Stromal cell of bone marrow (primary cell): ENCODE measurements at regions not wholly inside any gene's neighbourhood (a gene's known extent, or its start where the extent isn't known, plus 50 kb on each side); places are given as distances from the start of the nearest gene placed in this dataset.

Source experiments
- DNase-seq: peaks from one replicate; pipeline ENCODE4 v3.0.0-alpha.2; 2012; ENCODE audit warnings: low read depth

- DNase-seq: no peak
Observed at GRCh38 chr20:6886065-6886729, 118.7 kb downstream of the BMP2 start.

DNA sequence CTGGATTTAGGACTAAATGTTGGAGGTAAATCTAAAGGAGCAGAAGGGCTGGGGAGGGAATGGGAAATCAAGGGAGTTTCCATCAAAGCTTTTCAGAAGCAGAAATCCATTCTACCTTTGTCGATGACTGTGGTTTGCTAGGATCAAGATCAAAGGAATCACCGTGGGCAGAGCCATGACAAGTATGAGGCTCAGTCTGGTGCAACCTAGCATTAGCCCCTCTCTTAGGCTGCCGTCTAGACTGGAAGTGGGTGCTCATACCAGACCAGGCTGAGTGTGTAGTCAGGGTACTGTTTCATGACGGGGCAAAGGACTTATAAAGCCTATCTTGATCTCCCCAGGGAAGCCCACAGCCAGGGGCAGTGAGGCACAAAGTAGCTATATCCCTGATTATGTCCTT, 120.5 kb downstream of the BMP2 start:
- no peak for DNase-seq

GRCh38 chr20:6888736-6889395, 121.4 kb downstream of the BMP2 start:
- no peak for DNase-seq

DNA sequence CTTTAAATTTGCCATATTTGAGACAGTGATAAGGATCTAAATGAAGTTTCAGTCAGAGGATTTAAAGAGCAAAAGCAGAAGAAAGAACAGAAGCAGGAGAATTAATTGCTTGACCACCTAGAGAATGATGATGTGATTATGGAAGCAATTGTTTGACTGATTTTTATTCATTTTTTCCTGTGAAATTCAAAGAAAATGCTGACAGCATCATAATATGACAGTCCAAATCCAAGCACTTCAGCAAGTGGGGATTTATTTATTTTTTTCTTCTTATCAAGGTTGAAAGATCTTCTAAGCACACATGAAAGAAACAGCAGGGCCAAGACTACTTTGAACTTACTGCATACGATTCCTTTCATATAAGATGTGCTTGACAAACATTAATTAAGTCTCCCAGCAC, 125.2 kb downstream of the BMP2 start:
- no peak for DNase-seq

GRCh38 chr20:6898928-6899327, 131.4 kb downstream of the BMP2 start:
- no peak for DNase-seq

DNA sequence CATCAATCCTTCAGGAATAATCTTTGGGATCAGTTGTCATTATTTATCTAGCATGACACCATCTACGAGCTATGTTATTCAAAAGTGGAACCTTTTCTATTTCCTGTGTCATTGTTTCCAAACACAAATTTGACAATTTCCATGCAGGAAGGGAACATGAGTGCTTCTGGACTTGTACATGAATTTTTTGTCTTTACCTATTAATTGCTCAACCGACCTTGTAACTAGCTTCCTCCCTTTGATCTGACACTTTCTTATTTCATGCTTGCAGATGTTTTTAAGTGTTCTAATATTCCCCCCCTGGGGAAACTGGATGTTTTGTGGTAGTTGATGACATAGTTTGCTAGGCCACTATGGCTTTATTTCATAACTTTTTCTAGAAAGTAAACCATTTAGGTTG, 139.4 kb downstream of the BMP2 start:
- no peak for DNase-seq

DNA sequence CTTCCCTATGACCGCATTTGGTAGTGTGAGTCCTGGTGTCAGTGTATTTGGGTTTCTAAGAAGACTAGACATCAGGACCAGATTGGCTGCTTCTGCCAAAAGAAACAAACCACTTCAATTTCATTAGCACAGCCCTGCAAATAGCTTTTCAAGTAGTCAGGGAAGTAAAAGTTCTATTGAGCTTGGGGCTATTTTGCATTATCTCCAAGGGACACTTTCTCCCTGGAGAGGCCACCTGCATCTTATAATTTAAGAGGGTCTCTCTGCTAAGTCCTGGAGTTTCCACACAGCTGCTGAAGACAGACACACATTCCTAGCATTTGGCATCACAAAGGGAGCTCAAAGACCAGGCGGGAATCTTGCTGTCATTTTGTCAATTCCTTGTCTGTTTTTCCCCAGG, 141.2 kb downstream of the BMP2 start:
- DNase-seq: no peak

- no peak for DNase-seq
Observed at GRCh38 chr20:6909608-6910007, 142.1 kb downstream of the BMP2 start.

DNA sequence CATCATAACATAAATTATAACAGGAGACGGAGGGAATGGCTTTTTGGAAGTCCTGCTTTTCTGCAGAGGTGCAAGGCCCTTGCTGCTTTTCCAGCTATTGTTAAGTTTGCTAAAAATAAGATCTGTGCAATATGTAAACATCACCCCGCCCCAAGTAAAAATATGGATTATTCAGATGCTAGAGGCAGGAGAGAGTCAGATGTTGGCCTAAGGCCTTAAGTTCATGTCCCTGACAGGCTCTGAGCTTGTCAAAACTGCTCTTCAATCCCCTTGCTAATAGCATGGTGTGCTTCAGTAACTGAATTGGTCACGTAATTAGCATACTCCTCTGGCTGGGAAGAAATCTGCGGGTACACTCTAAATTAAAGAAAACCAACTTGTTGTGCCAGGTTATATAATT, 147.5 kb downstream of the BMP2 start:
- DNase-seq: no peak

- no peak for DNase-seq
Observed at GRCh38 chr20:6916938-6917337, 149.5 kb downstream of the BMP2 start.

DNA sequence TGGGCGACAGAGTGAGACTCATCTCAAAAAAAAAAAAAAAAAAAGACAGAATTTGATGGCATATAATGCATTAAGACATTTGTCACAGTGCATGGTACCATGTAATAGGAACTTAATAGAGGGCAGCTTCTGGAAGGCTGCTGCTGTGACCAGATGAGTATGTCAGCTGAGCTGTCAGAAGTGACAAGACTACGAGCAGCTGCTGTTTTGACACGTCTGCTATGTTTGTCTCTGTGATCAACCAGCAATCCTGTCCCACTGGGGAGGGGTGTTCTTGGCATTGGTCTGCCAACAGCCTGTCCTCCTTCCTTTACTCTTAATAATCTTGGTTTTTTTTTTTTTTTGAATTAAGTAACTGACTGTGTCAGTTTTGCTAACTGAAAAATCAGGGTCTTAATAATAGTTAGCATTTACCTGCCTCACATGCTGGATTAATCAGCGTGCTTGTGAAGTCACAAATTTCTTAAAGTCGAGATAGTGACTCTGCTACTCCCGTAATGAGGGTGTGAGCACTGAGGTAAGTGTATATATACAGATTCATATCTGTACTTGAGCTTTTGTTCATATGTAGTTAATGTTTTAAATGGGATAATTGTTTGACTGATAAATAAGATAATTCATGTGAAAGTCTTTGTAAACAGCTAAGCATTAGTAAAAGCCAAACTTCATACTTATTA, 152.4 kb downstream of the BMP2 start:
- no peak for DNase-seq

DNA sequence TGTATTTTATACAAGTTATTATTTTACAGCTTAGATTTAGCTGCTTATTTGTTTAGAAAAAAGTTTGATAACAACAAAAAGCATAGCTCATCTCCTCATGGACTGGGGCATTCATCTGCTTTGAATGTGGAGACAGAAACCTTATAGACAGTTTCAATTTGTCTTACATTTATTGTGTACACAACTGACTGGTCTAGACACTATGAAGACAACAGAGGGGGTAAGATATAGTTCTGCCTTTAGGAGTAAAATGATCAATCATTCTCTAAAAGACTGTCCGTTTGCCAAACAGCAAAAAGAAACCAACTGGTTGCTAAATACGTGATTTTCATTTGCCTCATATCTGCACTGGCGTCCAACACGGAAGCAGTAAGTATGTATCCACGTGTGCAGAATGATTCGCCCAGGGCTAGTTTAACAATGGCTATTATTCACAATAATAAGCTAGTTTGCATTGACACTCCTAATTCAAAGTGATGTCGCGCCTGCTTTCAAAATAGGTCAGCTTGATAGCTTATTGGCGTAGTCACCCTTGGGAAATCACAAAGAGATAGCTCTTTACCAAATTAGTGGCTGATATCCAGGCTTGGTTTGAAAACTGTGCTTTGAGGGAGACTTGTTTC, 153.6 kb downstream of the BMP2 start:
- DNase-seq: no peak

DNA sequence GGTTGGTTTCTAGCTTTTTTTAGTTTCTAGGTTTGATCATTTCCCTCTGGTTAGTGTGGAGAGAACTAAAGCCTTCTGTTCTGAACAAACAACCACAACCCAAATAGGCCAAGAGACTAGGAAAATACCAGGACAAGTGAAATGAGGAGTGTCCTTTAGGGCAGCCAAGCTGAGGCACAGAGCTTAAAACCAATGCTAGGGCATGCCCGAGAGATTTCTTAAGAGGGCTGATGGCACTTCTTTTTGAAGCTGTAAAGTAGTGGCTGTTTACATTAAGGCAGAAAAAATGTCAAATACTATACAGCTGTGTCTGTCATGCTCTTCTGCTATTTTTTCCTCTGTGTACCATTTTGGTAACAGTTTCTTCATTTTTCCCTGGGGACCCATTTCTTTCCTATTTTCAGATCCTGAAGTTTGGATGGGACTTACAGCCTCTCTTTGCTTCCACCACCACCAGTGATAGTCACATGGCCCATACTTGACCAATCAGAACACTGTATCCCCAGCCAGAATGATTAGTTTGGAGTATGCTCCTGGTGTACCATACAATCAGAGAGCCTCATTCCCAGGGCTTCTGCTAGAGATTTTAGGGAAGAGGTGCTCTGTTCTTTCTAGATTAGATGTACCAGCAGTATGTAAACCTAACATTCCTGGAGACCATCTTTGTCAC, 154.4 kb downstream of the BMP2 start:
- no peak for DNase-seq

DNA sequence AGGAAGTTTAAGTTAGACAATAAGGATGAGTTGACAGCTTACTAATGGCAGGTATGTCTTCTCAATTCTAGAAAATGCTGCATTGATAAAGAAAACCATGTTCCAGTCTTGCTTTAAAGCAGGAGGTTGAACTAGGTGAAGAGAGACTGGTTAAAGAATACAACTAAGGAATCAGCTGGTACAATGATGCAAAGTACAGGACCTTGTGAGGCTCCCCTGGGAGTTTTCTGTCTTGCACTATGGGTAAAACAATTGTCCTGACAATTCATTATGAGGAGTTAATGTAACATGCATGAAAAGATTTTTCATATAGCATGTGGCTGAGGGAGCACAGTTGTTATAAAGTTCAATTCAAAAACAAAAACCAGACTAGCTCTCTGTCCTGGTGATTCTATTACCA, 157.2 kb downstream of the BMP2 start:
- no peak for DNase-seq

DNA sequence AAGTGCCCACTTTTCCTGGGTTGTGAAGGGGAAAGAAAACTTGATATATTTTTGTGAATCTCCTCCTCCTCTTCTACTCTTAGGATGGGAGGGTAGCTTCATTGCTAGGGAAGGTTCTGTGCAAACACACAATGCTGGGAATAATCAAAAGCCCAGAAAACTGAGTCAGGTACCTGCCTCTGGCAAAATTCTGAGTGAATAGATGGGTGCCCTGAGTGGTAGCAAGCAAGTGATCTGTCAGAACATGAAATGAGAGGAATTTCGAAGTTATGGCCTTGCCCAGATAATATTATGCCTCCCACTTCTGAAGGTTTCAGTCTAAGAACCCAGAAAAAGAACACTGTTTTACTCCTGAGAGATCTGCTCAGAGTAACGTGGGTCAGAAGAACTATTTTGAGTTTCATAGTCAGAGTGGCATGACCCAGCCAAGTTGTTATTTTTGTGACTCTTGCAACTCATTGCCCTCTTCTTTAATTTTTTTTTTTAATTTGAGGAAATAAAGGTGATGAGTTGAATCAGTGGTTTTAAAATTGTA, 158.3 kb downstream of the BMP2 start:
- DNase-seq: no peak

GRCh38 chr20:6940048-6940447, 172.6 kb downstream of the BMP2 start:
- DNase-seq: no peak

DNA sequence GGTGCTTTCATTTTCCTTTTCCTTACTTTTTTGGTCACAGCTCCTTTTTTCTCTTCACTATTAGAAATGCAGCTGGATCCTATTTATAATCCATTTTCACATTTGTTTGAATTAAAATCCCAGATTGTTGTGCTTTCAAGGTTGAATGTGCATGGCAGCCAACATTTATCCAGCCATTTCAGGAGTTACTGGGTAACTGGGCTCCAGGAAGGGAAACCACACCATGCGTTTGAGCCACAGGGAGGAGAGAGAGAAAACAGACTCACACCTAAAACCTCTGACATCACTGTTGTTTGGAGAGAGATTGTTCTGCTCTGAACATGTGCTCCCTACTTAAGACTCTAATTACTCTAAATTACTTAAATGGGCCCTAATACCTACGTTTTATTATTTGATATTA, 173.4 kb downstream of the BMP2 start:
- no peak for DNase-seq

DNA sequence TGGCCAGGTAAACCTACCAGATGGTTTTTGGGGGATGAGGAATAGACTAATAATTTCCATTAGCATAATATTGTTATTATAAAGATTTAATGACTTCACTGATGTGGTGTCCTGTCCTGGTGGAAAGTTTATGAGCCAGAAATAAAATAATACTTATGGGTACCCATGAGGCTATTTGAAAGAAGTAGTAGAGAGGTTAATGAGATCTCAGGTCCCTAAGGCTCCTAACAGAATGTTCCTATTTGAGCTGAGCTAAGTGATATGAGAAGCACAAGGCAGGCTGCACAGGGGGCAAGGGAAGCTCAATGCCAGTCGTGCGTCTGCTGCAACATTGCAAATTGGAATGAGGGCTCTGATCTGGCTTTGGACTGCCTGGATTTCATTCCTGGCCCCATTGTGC, 174.1 kb downstream of the BMP2 start:
- DNase-seq: no peak

GRCh38 chr20:6942266-6942665, 174.8 kb downstream of the BMP2 start:
- no peak for DNase-seq

DNA sequence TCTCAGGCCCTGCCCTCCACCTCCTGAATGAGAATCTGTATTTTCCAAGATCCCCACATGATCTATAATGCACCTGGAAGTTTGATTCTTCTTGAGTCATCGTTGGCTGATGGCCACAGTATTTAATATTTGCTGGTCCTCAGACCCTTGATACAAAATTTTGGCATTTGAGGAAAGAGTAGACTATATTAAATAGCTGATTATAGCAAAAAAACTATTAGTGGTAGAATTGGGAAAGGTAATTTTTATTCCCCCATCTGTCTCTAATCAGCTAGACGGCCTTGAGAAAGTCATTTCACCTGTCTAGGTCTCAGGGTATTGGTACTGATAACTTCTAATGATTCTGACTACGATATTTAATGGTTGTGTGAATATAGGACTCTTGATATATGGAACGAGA, 176.8 kb downstream of the BMP2 start:
- DNase-seq: no peak

DNA sequence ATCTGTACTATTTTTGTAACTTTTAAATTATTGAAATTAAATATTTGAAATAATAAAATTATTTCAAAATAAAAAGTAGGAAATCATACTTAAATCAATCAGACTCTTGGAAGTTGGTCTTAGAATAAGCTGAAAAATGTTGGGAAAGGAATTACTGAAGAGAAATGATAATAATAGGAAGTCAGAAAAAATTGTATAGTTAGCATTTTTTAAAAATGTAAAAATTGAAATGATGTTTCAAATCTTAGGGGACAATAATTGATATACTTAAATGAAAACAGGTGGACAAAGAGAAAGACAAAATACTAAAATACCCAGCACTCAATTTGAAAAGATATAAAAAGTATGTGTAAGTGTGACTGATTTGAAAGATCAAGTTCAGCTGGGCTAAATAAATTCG, 186.1 kb downstream of the BMP2 start:
- no peak for DNase-seq

- DNase-seq: no peak
Observed at GRCh38 chr20:6954219-6954618, 186.7 kb downstream of the BMP2 start.
